A673 (cell line): ENCODE measurements at regions not wholly inside any gene's neighbourhood (a gene's known extent, or its start where the extent isn't known, plus 50 kb on each side); places are given as distances from the start of the nearest gene placed in this dataset.

ENCODE experiments used
- BruUV-seq: library from RNA; stranded (reverse); fragments of 400-500 nt; replicated peaks from 2 replicates; lab custom pipeline; 2021; lab: Mats Ljungman, UMichigan
- CTCF ChIA-PET: fragments of 300-600 bp; sonication (Branson Sonifier 250); formaldehyde crosslinking; loops from one replicate; lab custom pipeline; 2022; ENCODE audit warnings: antibody characterized with exemption; lab: Charles Lee
- POLR2A ChIA-PET: fragments of 300-600 bp; sonication (Branson Sonifier 250); formaldehyde crosslinking; loops from one replicate; lab custom pipeline; 2022; ENCODE audit warnings: antibody characterized with exemption; ENCODE audit not compliant: low non-redundant PET; lab: Charles Lee
- DNase-seq: peaks from one replicate; pipeline ENCODE4 v3.0.0-alpha.2; 2015; ENCODE audit warnings: low spot score
- H3K27ac ChIP-seq: fragments of 200-600 bp; sonication (generic); 2 replicates; pipeline ENCODE4 v1.5.1; 2016; ENCODE audit warnings: mixed run types, low read depth, mild to moderate bottlenecking, mixed read lengths, antibody characterized with exemption, low read length; ENCODE audit not compliant: poor library complexity, severe bottlenecking
- H3K27me3 ChIP-seq: fragments of 200-600 bp; sonication (generic); replicated peaks from 2 replicates; pipeline ENCODE4 v1.6.1; 2017; ENCODE audit warnings: mixed run types, low read depth, mild to moderate bottlenecking, mixed read lengths, antibody characterized with exemption, low read length; ENCODE audit not compliant: insufficient read depth, poor library complexity
- H3K36me3 ChIP-seq: fragments of 200-600 bp; sonication (generic); 2 replicates; pipeline ENCODE4 v1.6.1; 2016; ENCODE audit warnings: mixed run types, mild to moderate bottlenecking, mixed read lengths, antibody characterized with exemption, low read length; ENCODE audit not compliant: insufficient read depth, poor library complexity, severe bottlenecking
- H3K4me1 ChIP-seq: fragments of 200-600 bp; sonication (generic); 2 replicates; pipeline ENCODE4 v1.6.1; 2017; ENCODE audit warnings: mixed run types, mild to moderate bottlenecking, mixed read lengths, antibody characterized with exemption, low read length; ENCODE audit not compliant: insufficient read depth, poor library complexity, severe bottlenecking
- H3K4me3 ChIP-seq: fragments of 200-600 bp; sonication (generic); 2 replicates; pipeline ENCODE4 v1.5.1; 2016; ENCODE audit warnings: low read depth, mixed run types, mild to moderate bottlenecking, mixed read lengths, low read length; ENCODE audit not compliant: poor library complexity, severe bottlenecking
- H3K9me3 ChIP-seq: fragments of 200-600 bp; sonication (generic); 2 replicates; pipeline ENCODE4 v1.6.1; 2016; ENCODE audit warnings: mixed run types, low read depth, mild to moderate bottlenecking, mixed read lengths, antibody characterized with exemption, low read length; ENCODE audit not compliant: poor library complexity, severe bottlenecking
- CTCF ChIP-seq: fragments of 300-800, 200-600 bp; sonication (generic); conservative IDR thresholded peaks from 2 replicates; pipeline ENCODE4 v1.5.1; 2017; ENCODE audit warnings: low read depth, mild to moderate bottlenecking, antibody characterized with exemption, low read length, moderate library complexity, mixed read lengths
- EZH2 ChIP-seq: fragments of 200-600 bp; sonication (generic); IDR thresholded peaks from 2 replicates; pipeline ENCODE4 v1.6.1; 2017; ENCODE audit warnings: borderline replicate concordance, low read depth, mild to moderate bottlenecking, mixed read lengths, antibody characterized with exemption, low read length; ENCODE audit not compliant: poor library complexity, severe bottlenecking
- intact Hi-C: fragments of 100-400 bp; cut with micrococcal nuclease; formaldehyde crosslinking; loops from one replicate; pipeline ENCODE4 v1.10.0; 2022; ENCODE audit not compliant: unreplicated experiment

DNA sequence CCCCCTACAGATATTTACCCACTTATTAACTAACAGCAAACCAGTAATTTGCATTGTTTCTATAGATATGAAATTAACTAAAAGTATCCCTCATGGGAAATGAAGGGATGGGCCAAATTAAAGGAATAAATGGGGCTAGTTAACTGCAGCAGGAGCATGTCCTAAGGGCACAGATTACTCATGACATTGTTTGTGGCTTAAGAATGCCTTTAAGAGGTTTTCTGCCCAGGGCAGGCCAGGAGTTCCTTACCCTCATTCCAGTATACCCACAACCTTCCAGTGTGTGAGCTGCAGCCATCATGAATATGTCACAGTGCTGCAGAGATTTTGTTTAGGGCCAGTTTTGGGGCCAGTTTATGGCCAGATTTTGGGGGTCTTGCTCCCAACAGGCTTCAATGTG, 1101.9 kb downstream of the PRIM2 start:
- Histone ChIP-seq H3K4me1 (no peaks in the 10 kb centered on the region), H3K36me3 (no peaks in the 10 kb centered on the region), H3K9me3 (peaks cover 13% of the 10 kb centered on the region), H3K27ac (no peak overlapping the region), H3K27me3 (no peaks in the 10 kb centered on the region), H3K4me3 (no peak overlapping the region)
- POLR2A ChIA-PET = no interaction called here
- intact Hi-C loops = no loop called here
- no TSS peak for BruUV-seq
- TF ChIP-seq EZH2 = no peak
- TF ChIP-seq CTCF = no peak
- CTCF ChIA-PET = no interaction called here
- no peak for DNase-seq
